ENCODE measurements at regions not wholly inside any gene's neighbourhood (a gene's known extent, or its start where the extent isn't known, plus 50 kb on each side); places are given as distances from the start of the nearest gene placed in this dataset.
"Not testable (repeated sequence)": the region's sequence is repeated elsewhere in the genome, so short reads cannot be mapped to it uniquely, and the experiment has no call there.

DNA sequence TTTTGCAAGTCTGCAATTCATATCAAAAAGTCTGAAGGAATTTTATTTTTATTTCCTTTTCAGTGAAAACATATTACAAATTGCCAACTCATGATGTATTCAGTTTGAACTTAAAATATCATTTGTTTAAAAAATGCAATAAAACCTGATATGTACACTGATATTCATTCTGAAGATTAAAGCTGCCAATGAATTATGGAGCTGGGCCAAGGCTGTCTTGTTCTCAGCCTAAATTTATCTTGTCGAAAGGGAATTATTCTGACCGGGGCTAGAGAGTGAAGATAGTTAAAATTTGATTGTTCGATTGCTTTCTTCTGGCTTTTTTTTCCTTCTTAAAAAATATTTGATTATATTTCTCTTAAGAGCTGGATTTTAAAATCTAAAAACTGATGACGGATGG is 54.0 kb upstream of the RBFOX1 start:
- no peak for DNase-seq

DNA sequence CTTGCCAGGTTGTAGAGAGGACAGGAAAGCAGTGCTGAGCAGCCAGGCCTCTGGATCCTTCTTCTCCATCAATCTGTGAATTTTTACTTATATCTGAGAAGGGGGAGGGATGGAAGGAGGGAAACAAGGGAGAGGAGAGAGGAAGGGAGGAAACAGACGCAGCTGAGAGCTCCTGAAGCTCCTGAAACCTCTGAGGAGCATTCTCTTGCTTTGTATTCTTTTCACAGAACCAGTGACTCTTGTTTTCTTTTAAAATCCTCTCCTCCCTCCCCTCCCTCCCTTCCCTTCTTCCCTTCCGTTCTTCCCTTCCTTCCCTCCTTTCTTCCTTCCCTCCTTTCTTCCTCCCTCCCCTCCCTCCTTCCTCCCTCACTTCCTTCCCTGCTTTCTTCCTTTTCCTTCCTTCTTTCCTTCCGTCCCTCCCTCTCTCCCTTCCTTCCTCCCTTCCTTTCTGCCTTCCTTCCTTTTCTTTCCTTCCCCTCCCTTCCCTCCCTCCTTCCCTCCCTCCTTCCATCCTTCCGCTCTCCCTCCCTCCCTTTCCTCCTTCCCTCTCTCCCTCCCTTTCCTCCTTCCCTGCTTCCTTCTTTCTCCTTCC is 60.0 kb upstream of the RBFOX1 start:
- DNase-seq: no peak

DNA sequence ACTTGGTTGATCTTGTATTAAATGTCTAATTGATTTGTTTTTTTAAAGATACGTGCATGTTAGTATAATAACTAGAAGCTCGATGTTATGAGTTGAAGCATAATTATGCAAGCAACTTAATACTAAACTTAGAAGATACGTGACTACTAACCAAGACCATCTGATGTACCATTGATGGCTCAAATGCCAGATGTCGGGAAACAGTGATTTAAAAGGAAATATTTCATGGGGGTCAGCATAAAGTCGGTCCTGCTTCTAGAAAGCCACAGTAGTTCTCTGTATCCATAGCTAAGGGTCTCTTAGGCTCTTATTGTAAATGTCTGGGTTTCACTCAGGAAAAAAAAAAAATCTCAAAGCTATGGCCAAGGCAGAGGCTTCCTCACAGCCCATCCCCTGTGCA is 61.2 kb upstream of the RBFOX1 start:
- DNase-seq: no peak

DNA sequence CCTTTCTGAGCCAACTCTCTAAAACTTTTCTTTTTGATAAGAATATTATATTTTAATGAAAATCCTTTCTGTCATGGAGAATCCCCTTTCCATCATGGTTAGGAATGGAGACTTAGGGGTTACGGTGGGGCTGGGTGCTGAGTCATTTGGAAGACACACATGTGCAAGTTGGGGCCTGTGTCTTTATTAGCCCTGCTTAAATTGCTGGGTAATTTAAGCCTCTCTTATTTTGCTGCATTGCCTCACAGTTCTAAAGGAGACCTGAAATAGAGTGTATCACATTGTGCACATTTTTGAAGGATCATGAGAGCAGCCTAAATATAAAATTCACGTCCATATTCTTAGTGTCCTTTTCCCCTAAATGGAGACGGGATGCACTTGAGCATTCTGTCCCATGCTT is 61.8 kb upstream of the RBFOX1 start:
- DNase-seq: no peak

DNA sequence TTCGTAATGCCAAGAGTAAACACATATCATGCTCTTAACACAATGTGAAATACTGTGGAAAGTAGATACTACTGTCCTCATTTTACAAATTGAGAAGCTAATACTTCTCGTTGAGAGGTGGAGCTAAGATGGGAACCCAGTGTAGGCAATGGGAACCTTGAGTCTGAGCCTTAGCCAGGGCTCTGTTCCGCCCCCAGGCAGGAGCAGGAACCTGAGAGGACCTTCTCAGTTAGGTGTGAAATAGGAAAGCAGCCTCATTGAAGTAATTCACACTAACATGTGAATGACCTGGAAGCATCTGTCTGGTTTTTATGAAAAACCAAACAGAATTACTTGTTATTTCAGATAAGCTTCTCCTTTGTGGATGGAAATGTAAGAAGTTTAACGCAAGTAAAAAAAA is 62.6 kb upstream of the RBFOX1 start:
- no peak for DNase-seq

DNA sequence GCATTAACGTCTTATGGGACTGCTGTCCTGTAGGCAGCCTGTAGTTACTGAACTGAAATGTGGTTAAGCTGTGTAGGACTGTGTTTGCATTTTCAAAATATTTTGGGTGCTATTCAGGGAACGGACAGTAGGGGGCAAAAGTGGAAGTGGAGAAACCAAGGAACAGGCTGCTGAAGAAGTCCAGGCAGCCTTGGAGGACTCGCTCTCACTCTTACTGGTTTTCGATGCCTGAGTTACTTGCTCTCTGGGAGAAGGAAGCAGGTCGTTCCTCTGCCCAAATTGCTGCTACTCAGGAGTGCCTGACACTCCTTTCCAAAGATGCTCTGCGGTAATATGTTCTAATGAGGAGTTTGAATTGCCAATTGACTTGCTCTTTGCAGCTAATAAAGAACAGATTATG is 64.5 kb upstream of the RBFOX1 start:
- DNase-seq: no peak

DNA sequence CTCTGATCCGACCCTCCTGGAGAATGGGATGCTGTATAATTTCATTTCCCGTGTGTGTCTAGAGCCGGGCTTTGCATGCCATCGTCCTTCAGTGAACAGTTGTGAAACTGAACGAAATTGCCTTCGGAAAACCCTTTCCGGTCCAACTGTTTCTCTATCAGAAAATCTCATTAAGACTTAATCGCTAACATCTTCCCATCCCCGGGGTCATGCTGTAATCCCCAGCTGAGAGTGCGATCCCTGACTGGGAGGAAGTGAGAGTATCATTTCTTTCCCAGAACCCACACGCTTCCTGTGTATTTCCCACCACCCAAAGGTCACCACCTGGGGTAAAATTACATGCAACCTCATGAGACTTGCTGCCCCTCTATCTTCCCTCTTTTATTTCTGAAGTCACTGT is 75.6 kb upstream of the RBFOX1 start:
- no peak for DNase-seq

DNA sequence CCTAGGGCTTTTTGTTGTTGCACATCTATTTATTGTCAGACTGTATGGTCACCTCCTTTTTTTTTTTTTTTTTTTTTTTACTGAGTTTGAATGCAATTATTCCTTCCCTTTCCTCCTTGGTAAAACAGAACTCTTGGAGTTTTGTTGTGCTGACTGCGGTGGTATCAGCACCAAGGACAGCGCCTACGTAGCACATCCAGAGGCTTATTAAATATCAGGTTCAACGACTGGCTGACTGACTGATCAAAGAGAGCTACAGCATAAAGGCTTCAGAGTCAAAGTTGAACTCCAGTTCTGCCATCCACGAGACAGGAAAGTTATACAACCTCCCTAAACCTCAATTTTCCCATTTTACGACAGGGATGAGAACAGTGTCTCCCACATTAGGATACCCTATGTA is 86.1 kb upstream of the RBFOX1 start:
- DNase-seq: no peak

DNA sequence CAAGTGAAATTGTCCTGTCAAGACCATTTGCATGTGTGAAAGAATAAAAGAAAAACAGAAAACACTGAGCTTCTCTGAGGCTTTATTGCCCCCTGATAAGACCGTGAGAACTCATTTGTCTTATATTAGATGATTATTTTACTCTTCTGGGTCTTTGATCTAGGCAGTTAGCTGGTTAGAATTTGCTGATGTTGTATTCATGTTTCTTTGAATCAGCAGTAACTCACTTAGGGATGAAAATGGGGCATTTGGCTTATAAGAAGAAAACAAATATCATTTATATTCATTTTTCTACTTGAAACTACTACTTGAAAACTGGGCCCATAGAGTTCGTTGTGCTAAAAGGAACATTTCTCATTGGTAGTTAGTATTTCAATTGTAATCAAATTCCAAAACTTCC is 93.1 kb upstream of the RBFOX1 start:
- DNase-seq: no peak

DNA sequence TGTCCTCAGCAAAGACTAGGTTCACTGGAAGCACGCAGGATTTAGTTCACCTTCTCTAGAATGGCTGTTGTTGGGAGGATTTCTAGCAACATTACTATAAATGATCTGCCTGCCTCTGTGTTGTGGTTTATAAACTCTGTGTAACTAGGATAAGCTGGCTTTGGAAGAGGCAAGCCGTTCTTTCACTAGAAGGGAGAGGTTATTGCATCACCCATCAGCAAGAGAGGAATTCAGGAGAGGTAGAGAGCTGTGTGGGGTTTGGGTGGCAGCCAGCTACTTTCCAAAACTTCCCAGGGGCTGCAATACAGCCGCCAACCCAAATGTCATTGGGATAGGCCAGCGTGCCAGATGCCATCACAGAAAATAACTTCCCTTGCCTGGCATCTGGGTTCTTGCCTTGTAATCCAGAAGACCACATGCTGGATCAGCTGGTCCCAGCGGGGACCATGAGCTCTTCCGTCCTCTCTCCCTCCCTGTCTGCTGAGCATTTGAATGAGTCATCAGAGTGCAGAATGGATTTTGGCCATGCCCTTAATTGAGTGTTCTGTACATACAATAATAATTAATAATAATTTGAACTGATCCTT is 95.7 kb upstream of the RBFOX1 start:
- DNase-seq: no peak

DNA sequence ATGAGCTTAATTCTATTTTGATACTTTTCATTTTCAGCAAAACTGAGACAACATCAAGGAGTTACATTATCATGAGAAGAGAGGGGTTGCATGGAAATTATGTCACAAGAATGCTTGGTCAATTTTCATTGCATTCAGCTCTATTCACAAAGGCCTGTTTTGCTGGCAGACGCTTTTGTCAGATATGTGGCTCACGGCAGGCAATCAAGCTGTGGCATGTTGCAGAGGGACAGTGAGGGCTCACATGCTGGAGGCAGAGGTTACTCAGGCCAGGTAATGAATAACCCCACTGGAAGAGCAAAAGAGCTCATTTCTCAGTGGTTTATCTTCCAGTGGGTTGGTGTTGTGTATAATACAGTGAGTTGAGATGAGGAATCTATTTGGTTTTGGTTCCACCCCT is 98.7 kb upstream of the RBFOX1 start:
- DNase-seq: no peak

DNA sequence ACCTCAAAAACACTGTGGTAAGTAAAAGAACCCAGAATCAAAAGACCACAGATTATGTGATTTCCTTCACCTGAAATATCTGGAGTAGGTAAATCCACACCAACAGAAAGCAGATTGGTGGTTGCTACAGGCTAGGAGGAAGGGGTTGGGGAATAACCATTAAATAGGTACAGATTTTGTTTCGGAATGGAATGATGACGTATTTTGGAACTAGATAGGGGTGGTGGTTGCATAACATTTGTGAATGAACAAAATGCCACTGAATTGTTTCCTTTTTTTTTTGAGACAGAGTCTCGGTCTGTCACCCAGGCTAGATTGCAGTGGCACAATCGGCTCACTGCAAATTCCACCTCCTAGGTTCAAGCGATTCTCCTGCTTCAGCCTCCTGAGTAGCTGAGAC is 100.9 kb upstream of the RBFOX1 start:
- no peak for DNase-seq

DNA sequence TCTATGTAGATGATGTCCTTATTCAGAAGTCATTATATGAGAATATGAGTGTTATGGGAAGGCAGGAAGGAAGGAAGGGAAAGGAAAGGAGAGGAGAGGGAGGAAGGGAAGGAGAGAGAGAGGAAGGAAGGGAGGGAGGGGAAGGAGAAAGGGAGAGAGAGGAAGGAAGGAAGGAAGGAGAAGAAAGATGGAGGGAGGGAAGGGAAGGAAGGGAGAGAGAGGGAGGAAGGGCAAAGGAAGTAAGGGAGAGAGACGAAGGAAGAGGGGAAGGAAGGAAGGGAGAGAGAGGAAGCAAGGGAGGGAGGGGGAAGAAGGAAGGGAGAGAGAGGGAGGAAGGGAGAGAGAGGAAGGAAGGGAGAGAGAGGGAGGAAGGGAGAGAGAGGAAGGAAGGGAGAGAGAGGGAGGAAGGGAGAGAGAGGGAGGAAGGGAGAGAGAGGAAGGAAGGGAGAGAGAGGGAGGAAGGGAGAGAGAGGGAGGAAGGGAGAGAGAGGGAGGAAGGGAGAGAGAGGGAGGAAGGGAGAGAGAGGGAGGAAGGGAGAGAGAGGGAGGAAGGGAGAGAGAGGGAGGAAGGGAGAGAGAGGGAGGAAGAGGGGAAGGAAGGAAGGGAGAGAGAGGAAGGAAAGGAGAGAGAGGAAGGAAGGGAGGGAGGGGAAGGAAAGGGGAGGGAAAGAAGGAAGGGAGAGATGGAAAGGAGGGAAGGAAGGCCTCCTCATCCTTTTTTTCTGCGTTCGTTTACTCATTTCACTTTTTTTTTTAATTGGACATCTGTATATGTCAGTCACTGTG is 103.0 kb upstream of the RBFOX1 start:
- DNase-seq: not testable (repeated sequence)

DNA sequence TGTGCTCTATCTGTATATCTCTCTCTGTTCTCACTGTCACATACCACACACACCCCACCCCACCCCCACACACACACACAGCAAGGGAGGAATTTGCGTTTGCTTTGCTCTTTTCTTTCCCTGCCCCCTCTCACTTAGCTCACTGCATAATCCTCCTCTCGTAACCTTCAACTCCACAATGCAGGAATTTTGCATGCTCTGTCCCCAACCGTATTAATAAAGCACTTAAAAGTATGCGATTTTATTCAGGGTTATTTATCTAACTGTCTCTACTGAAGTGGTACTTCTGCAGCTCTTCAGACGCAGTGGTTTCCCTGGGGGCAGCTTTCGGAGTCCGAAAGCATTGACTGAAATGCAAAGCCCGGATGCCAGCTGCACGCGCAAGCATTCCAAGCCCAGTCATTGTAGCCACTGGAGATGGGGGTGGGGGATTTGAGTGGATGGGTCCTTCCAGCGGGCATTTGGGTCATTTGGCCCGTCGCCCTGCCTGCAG is 105.4 kb upstream of the RBFOX1 start:
- DNase-seq: no peak

DNA sequence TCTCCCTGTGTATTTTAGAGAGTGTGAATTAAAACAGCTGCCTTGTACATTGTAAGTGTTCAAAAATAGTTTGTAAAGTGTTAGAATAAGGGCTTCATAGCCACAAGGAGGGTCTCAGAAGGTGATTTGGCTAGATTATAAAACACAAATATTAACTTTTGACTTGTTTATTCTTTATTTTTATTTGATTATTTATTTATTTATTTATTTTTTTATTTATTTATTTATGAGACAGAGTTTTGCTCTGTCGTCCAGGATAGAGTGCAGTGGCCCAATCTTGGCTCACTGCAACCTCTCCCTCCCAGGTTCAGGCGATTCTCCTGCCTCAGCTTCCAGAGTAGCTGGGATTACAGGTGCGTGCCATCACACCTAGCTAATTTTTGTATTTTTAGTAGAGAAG is 111.5 kb upstream of the RBFOX1 start:
- no peak for DNase-seq

DNA sequence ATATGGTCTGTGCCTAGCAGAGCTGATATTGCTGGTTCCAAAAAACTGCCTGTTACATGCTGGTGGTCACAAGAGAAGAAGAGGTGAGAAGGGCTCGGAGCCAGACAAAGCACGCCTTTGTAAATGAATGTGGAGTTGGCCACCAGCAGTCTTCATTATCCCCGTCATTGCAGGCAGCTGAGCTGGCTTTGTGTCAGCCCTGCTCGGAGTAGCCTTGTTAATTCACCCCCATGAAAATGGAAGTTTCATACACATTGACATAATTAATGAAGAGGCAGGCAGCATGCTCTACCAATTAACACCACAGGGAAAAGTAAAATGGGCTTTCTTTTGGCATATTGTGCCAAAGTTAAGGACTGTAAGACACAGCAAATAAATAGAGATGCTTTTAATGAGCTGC is 113.7 kb upstream of the RBFOX1 start:
- DNase-seq: no peak

DNA sequence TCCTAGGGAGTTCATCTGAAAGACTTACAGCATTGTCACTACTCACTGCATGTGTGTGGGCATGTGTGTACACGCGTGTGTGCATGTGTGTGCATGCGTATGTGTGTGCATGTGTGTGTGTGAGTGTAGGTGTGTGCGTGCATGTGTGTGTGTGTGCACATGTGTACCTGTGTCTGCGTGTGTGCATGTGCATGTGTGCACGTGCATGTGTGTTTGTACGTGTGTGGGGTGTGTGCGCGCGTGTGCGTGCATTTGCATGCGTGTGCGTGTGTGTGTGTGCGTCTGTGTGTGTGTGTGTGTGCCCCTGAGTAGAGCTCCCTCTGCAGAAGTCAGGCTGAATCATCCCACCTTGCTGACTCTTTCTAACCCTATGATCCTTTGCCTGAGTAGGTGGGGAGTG is 114.8 kb upstream of the RBFOX1 start:
- DNase-seq: no peak

DNA sequence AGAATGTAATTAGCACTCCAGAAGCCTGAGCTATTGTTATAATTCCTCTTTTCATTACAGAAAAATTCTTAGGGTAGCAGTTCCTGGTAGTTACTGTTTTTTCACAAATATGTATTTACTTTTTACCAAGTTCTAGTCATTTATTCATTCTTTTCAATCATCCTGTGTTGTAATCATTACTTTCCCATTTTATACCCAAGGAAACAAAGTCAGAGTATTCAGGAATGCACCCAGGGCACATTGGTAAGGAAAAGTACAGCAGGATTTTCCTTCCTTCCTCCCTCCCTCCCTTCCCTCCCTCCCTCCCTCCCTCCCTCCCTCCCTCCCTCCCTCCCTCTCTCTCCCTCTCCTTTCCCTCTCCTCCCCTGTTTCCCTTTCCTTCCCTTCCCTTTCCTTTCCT is 115.9 kb upstream of the RBFOX1 start:
- no peak for DNase-seq

DNA sequence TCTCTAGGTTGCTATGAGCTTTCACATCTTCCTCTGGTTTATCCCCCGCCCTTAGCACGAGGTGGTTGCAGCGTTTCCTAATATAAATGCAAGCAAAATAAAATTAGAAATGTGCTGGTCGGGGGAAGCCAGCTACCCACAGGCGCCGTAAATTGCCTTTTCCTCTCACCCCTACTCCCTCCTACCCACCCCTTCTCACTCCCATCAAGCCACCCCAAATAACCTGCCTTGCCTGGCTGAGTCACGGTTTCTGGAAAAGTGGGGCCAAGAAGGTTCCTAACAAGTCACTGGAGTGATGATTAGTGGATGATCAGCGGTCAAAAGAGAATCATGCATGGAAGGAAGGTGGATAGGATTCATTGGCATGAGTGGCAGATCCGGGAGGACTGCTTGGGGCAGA is 120.9 kb upstream of the RBFOX1 start:
- no peak for DNase-seq

DNA sequence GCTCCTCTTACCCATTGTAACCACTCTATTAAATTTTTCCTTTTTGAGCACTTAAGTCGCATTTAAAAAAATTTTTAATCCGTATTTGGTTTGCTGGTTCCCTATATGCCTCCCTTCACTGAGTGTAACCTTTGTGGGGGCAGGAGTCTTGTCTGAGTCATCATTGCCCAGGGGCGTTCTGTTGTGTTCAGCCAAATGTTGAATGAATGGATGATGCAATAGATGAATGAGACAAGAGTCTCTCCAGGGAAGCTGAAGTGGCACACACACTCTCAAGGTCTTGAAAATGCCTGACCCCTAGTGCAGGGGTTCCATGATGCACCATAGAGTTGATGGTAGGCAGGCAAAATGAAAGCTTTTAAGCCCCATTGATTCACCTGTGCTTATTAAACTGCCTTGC is 123.0 kb upstream of the RBFOX1 start:
- no peak for DNase-seq

DNA sequence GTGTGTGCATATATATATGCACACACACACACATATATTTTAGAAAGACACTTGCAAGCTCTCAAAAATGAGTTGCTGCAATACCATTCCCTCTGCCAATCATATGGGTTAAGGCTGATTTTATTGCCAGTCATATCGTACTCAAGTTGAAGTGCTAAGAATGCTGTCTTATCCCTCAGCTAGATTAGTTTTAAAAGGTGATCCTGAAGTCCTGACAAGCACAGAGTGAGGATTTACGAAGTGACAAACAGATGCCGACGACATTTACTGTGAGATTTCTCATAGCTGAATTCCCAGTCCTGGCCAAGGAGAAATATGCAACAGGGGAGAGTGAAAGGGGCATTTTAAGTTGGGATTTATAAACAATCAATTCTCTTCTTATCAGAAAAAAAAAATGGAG is 126.2 kb upstream of the RBFOX1 start:
- DNase-seq: no peak

DNA sequence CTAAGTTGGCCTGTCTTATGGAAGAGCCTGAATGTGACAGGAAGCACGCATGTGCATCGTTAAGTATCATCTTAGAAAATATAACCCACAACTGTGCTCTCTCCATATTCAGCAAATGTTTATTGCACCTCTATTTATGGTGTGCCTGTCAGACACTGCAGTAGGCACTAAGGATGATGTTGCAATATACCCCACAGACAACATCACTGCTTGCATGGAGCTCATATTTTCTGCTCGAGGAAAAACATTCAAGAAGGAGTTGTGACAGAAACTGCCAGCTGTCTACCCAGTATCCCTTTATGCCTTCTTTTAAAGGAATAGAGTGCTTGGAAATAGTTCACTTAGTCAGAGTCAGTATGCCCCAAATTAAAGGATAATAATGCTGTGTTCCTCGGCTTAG is 132.3 kb upstream of the RBFOX1 start:
- DNase-seq: no peak

DNA sequence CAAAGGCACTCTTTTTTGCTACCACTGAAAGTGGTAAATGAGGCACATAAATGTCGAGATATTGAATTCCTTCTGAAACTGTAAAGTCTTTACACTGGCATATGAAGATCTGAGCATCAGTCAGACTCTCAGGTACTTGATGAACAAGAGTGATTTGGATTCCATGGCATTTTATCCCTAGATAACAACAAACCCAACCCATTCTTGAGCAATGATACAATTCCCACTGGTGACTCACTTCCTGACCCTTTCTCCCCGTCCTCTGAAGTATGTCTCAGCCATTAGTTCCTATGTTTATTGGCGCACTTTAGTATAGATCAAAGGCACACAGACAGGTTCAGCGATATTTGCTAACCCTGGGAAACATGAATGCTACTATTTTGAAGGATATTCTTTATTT is 147.0 kb upstream of the RBFOX1 start:
- no peak for DNase-seq

DNA sequence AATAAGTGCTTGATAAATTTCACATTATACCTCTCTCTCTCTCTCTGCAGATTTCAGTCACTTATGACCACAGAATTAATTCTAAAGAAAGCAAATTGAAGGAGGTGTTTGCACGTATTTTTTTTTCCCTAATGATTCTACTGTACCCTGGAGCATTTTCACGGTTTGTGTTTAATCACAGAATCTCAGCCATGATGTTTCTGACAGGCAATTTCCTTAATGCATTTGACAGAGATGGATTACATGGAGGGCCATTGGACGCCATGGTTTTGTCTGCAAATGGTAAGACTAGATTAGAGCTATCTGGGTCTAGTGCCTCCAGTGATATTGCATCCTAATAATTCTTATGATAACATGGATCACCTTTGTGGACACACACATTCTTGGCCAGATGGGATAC is 147.5 kb upstream of the RBFOX1 start:
- no peak for DNase-seq

DNA sequence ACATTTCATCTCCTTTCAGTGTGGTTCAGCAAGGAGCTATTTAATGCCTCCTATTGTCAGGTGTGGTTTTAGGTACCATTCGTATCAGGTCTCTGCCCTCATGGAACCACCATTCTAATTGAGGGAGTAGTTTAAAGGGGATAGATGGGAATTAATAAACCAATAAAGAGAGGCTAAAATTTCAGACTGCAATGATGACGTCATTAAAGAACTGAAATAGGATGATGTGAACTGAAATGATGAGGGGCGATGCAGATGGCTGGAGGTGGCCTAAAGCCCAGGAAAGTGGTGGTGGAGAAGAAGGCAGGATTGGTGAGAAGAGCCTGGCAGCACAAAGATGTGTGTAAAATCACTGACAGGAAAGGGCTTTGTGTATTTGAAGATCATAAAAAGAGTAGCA is 148.9 kb upstream of the RBFOX1 start:
- DNase-seq: no peak
